ENCODE measurements at regions not wholly inside any gene's neighbourhood (a gene's known extent, or its start where the extent isn't known, plus 50 kb on each side); places are given as distances from the start of the nearest gene placed in this dataset.

GRCh38 chr1:115465802-115466363 is 127.8 kb upstream of the NGF start:
- TF ChIP-seq CTCF (IDR thresholded peaks at IDR 0.05; ENCODE audit: low read depth, low read length), result no peak; the same call in 1 of the 2 replicates
- DNase-seq (ENCODE audit: extremely low read depth, low read depth), result no peak

GRCh38 chr1:115463347-115463746 is 125.3 kb upstream of the NGF start:
- DNase-seq (ENCODE audit: extremely low read depth, low read depth), result no peak

GRCh38 chr1:115462566-115463076 is 124.6 kb upstream of the NGF start:
- DNase-seq (ENCODE audit: extremely low read depth, low read depth), result no peak

More at GRCh38 chr1:115463347-115463746, 125.3 kb upstream of the NGF start:
- no peak for TF ChIP-seq CTCF (IDR thresholded peaks at IDR 0.05; ENCODE audit: low read depth, low read length)

GRCh38 chr1:115461526-115461925 is 123.5 kb upstream of the NGF start:
- no peak for TF ChIP-seq CTCF (IDR thresholded peaks at IDR 0.05; ENCODE audit: low read depth, low read length)
- DNase-seq (ENCODE audit: extremely low read depth, low read depth), result no peak

More at GRCh38 chr1:115462566-115463076, 124.6 kb upstream of the NGF start:
- no peak for TF ChIP-seq CTCF (IDR thresholded peaks at IDR 0.05; ENCODE audit: low read depth, low read length)

GRCh38 chr1:115459161-115459560 is 121.1 kb upstream of the NGF start:
- no peak for TF ChIP-seq CTCF (IDR thresholded peaks at IDR 0.05; ENCODE audit: low read depth, low read length)
- no peak for DNase-seq (ENCODE audit: extremely low read depth, low read depth)

GRCh38 chr1:115458426-115459114 is 120.5 kb upstream of the NGF start:
- no peak for DNase-seq (ENCODE audit: extremely low read depth, low read depth)
- TF ChIP-seq CTCF (IDR thresholded peaks at IDR 0.05; ENCODE audit: low read depth, low read length), result no peak

GRCh38 chr1:115457289-115457688 is 119.2 kb upstream of the NGF start:
- DNase-seq (ENCODE audit: extremely low read depth, low read depth), result no peak
- no peak for TF ChIP-seq CTCF (IDR thresholded peaks at IDR 0.05; ENCODE audit: low read depth, low read length)

Data from AG09319 (cell line).